HEK293 (cell line): ENCODE measurements at regions not wholly inside any gene's neighbourhood (a gene's known extent, or its start where the extent isn't known, plus 50 kb on each side); places are given as distances from the start of the nearest gene placed in this dataset.

Source experiments
- CTCF ChIA-PET: fragments of 350-600 bp; formaldehyde crosslinking; extraction: SDS; loops from one replicate; lab custom pipeline; 2021; ENCODE audit warnings: antibody characterized with exemption; lab: Yijun Ruan, JAX
- POLR2A ChIA-PET: fragments of 300-600 bp; formaldehyde crosslinking; extraction: SDS; loops from one replicate; lab custom pipeline; 2020; ENCODE audit warnings: antibody characterized with exemption, inconsistent platforms; lab: Yijun Ruan, JAX
- H3K27ac ChIP-seq: fragments of 200-500 bp; sonication (Bioruptor generic); 2 replicates; pipeline ENCODE4 v1.5.1; 2014; ENCODE audit warnings: low read depth, low read length, control low read depth, inconsistent platforms; ENCODE audit errors: extremely low read depth
- H3K36me3 ChIP-seq, 2 experiments: fragments of 200-500 bp in 1 of 2; sonication (Bioruptor generic) in 1 of 2; 1 replicate in 1 of 2; 2 replicates in 1 of 2; pipeline ENCODE4 v1.5.1; 2014 to 2017; ENCODE audit warnings: inconsistent platforms in 2 of 2, low read length in 2 of 2; ENCODE audit not compliant: control insufficient read depth in 2 of 2, insufficient read depth in 1 of 2
- H3K4me1 ChIP-seq: fragments of 200-500 bp; sonication (Bioruptor generic); 2 replicates; pipeline ENCODE4 v1.5.1; 2014; ENCODE audit warnings: mild to moderate bottlenecking, low read length, inconsistent platforms; ENCODE audit not compliant: control insufficient read depth, insufficient read depth
- H3K4me3 ChIP-seq: 2 replicates; pipeline ENCODE4 v1.5.1; 2011; ENCODE audit warnings: low read depth, mild to moderate bottlenecking, control low read depth, low read length, moderate library complexity
- H3K9me3 ChIP-seq: fragments of 200-500 bp; sonication (Bioruptor generic); 2 replicates; pipeline ENCODE4 v1.5.1; 2014; ENCODE audit warnings: low read depth, low read length, inconsistent platforms; ENCODE audit not compliant: control insufficient read depth, insufficient read depth
- HOXD13 ChIP-seq: sonication (generic); formaldehyde crosslinking; IDR thresholded peaks from 2 replicates; pipeline ENCODE4 v1.8.0; 2022; ENCODE audit warnings: missing genetic modification reagents, borderline replicate concordance
- KLF1 ChIP-seq: fragments of 450-650 bp; formaldehyde crosslinking; IDR thresholded peaks from 2 replicates; pipeline ENCODE4 v1.5.1; 2016; ENCODE audit warnings: missing biosample characterization, missing genetic modification characterization
- MEIS1 ChIP-seq: sonication (generic); formaldehyde crosslinking; IDR thresholded peaks from 2 replicates; pipeline ENCODE4 v1.8.1; 2022; ENCODE audit warnings: missing genetic modification reagents, mild to moderate bottlenecking, borderline replicate concordance
- MYNN ChIP-seq: fragments of 450-650 bp; formaldehyde crosslinking; IDR thresholded peaks from 2 replicates; pipeline ENCODE4 v1.5.1; 2016; ENCODE audit warnings: missing biosample characterization, missing genetic modification characterization, borderline replicate concordance
- YY2 ChIP-seq: fragments of 450-650 bp; formaldehyde crosslinking; IDR thresholded peaks from 2 replicates; pipeline ENCODE4 v1.5.1; 2016; ENCODE audit warnings: missing biosample characterization, missing genetic modification characterization
- ZBTB20 ChIP-seq: fragments of 450-650 bp; formaldehyde crosslinking; IDR thresholded peaks from 2 replicates; pipeline ENCODE4 v1.5.1; 2016; ENCODE audit warnings: missing biosample characterization, missing genetic modification characterization
- ZFP3 ChIP-seq: fragments of 450-650 bp; formaldehyde crosslinking; IDR thresholded peaks from 2 replicates; pipeline ENCODE4 v1.5.1; 2016; ENCODE audit warnings: low read depth, missing biosample characterization, missing genetic modification characterization
- ZNF138 ChIP-seq: fragments of 450-650 bp; formaldehyde crosslinking; IDR thresholded peaks from 2 replicates; pipeline ENCODE4 v1.5.1; 2016; ENCODE audit warnings: missing biosample characterization, missing genetic modification characterization, borderline replicate concordance
- ZNF19 ChIP-seq: fragments of 450-650 bp; formaldehyde crosslinking; IDR thresholded peaks from 2 replicates; pipeline ENCODE4; 2016; ENCODE audit warnings: missing biosample characterization, missing genetic modification characterization, low read depth
- ZNF23 ChIP-seq: fragments of 450-650 bp; formaldehyde crosslinking; IDR thresholded peaks from 2 replicates; pipeline ENCODE4 v1.5.1; 2016; ENCODE audit warnings: missing biosample characterization, missing genetic modification characterization, borderline replicate concordance
- ZNF24 ChIP-seq: fragments of 450-650 bp; formaldehyde crosslinking; IDR thresholded peaks from 2 replicates; pipeline ENCODE4 v1.5.1; 2016; ENCODE audit warnings: missing biosample characterization, missing genetic modification characterization
- ZNF404 ChIP-seq: fragments of 450-650 bp; formaldehyde crosslinking; IDR thresholded peaks from 2 replicates; pipeline ENCODE4 v1.5.1; 2017; ENCODE audit warnings: missing biosample characterization, missing genetic modification characterization
- ZNF423 ChIP-seq: fragments of 450-650 bp; formaldehyde crosslinking; IDR thresholded peaks from 2 replicates; pipeline ENCODE4 v1.5.1; 2016; ENCODE audit warnings: missing biosample characterization, missing genetic modification characterization
- ZNF560 ChIP-seq: fragments of 450-650 bp; formaldehyde crosslinking; IDR thresholded peaks from 2 replicates; pipeline ENCODE4 v1.5.1; 2017; ENCODE audit warnings: missing biosample characterization, missing genetic modification characterization, borderline replicate concordance
- ZNF561 ChIP-seq: fragments of 450-650 bp; IDR thresholded peaks from 2 replicates; pipeline ENCODE4 v1.5.1; 2018; ENCODE audit warnings: missing biosample characterization, missing genetic modification characterization, borderline replicate concordance
- ZNF791 ChIP-seq: fragments of 450-650 bp; formaldehyde crosslinking; IDR thresholded peaks from 2 replicates; pipeline ENCODE4 v1.5.1; 2016; ENCODE audit warnings: missing biosample characterization, missing genetic modification characterization
- TF ChIP-seq, protein P1 (sequence below): fragments of 450-650 bp; formaldehyde crosslinking; IDR thresholded peaks from 2 replicates; pipeline ENCODE4 v1.5.1; 2016; ENCODE audit warnings: missing biosample characterization, missing genetic modification characterization
- TF ChIP-seq, protein P2 (sequence below): fragments of 450-650 bp; formaldehyde crosslinking; IDR thresholded peaks from 2 replicates; pipeline ENCODE4 v1.5.1; 2016; ENCODE audit warnings: missing biosample characterization, missing genetic modification characterization, borderline replicate concordance
- TF ChIP-seq, protein P3 (sequence below): fragments of 450-650 bp; formaldehyde crosslinking; IDR thresholded peaks from 2 replicates; pipeline ENCODE4 v1.5.1; 2016; ENCODE audit warnings: missing biosample characterization, missing genetic modification characterization
- TF ChIP-seq, protein P4 (sequence below): fragments of 450-650 bp; formaldehyde crosslinking; IDR thresholded peaks from 2 replicates; pipeline ENCODE4; 2016; ENCODE audit warnings: missing biosample characterization, missing genetic modification characterization
- TF ChIP-seq, protein P5 (sequence below): sonication (generic); formaldehyde crosslinking; IDR thresholded peaks from 2 replicates; pipeline ENCODE4 v1.8.1; 2022; ENCODE audit warnings: mild to moderate bottlenecking, moderate library complexity, missing genetic modification reagents
- TF ChIP-seq, protein P6 (sequence below): fragments of 450-650 bp; formaldehyde crosslinking; IDR thresholded peaks from 2 replicates; pipeline ENCODE4 v1.5.1; 2016; ENCODE audit warnings: missing biosample characterization, missing genetic modification characterization, borderline replicate concordance

DNA sequence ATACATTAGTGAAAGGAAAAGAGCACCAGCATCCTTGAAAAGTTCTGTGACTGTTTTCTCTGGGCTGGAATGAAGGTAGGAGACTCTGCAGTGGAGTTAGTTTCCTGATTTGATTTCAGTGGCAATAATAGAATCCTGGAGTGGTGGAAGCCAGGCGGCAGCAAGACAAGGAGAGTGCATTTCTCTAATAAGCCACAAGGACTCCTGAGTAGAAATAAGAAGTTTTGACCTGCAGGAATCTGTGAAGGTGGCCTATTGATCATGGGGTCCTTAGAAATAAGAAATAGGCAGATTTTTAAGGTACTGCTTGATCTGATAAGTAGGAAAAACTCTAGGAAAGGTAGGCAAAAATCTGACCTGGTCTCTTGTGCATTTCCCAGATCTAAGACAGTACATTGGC lies 68.4 kb upstream of the ELOVL5 start:
- no peaks in the 10 kb centered on the region for H3K4me1 ChIP-seq
- no peaks in the 10 kb centered on the region for H3K36me3 ChIP-seq
- TF ChIP-seq, protein P1, sequence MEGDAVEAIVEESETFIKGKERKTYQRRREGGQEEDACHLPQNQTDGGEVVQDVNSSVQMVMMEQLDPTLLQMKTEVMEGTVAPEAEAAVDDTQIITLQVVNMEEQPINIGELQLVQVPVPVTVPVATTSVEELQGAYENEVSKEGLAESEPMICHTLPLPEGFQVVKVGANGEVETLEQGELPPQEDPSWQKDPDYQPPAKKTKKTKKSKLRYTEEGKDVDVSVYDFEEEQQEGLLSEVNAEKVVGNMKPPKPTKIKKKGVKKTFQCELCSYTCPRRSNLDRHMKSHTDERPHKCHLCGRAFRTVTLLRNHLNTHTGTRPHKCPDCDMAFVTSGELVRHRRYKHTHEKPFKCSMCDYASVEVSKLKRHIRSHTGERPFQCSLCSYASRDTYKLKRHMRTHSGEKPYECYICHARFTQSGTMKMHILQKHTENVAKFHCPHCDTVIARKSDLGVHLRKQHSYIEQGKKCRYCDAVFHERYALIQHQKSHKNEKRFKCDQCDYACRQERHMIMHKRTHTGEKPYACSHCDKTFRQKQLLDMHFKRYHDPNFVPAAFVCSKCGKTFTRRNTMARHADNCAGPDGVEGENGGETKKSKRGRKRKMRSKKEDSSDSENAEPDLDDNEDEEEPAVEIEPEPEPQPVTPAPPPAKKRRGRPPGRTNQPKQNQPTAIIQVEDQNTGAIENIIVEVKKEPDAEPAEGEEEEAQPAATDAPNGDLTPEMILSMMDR (tag by site-specific recombination), result no peak
- TF ChIP-seq KLF1 (tag by site-specific recombination), result no peak
- TF ChIP-seq HOXD13, result no peak
- TF ChIP-seq, protein P2, sequence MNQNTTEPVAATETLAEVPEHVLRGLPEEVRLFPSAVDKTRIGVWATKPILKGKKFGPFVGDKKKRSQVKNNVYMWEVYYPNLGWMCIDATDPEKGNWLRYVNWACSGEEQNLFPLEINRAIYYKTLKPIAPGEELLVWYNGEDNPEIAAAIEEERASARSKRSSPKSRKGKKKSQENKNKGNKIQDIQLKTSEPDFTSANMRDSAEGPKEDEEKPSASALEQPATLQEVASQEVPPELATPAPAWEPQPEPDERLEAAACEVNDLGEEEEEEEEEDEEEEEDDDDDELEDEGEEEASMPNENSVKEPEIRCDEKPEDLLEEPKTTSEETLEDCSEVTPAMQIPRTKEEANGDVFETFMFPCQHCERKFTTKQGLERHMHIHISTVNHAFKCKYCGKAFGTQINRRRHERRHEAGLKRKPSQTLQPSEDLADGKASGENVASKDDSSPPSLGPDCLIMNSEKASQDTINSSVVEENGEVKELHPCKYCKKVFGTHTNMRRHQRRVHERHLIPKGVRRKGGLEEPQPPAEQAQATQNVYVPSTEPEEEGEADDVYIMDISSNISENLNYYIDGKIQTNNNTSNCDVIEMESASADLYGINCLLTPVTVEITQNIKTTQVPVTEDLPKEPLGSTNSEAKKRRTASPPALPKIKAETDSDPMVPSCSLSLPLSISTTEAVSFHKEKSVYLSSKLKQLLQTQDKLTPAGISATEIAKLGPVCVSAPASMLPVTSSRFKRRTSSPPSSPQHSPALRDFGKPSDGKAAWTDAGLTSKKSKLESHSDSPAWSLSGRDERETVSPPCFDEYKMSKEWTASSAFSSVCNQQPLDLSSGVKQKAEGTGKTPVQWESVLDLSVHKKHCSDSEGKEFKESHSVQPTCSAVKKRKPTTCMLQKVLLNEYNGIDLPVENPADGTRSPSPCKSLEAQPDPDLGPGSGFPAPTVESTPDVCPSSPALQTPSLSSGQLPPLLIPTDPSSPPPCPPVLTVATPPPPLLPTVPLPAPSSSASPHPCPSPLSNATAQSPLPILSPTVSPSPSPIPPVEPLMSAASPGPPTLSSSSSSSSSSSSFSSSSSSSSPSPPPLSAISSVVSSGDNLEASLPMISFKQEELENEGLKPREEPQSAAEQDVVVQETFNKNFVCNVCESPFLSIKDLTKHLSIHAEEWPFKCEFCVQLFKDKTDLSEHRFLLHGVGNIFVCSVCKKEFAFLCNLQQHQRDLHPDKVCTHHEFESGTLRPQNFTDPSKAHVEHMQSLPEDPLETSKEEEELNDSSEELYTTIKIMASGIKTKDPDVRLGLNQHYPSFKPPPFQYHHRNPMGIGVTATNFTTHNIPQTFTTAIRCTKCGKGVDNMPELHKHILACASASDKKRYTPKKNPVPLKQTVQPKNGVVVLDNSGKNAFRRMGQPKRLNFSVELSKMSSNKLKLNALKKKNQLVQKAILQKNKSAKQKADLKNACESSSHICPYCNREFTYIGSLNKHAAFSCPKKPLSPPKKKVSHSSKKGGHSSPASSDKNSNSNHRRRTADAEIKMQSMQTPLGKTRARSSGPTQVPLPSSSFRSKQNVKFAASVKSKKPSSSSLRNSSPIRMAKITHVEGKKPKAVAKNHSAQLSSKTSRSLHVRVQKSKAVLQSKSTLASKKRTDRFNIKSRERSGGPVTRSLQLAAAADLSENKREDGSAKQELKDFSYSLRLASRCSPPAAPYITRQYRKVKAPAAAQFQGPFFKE (tag by site-specific recombination), result no peak
- TF ChIP-seq ZNF791 (tag by site-specific recombination), result no peak
- no peak for TF ChIP-seq ZFP3 (tag by site-specific recombination)
- TF ChIP-seq MYNN (tag by site-specific recombination), result no peak
- no peak for TF ChIP-seq ZNF23 (tag by site-specific recombination)
- TF ChIP-seq, protein P3, sequence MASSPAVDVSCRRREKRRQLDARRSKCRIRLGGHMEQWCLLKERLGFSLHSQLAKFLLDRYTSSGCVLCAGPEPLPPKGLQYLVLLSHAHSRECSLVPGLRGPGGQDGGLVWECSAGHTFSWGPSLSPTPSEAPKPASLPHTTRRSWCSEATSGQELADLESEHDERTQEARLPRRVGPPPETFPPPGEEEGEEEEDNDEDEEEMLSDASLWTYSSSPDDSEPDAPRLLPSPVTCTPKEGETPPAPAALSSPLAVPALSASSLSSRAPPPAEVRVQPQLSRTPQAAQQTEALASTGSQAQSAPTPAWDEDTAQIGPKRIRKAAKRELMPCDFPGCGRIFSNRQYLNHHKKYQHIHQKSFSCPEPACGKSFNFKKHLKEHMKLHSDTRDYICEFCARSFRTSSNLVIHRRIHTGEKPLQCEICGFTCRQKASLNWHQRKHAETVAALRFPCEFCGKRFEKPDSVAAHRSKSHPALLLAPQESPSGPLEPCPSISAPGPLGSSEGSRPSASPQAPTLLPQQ (tag by site-specific recombination), result no peak
- no peak for TF ChIP-seq ZNF19 (tag by site-specific recombination)
- TF ChIP-seq, protein P4, sequence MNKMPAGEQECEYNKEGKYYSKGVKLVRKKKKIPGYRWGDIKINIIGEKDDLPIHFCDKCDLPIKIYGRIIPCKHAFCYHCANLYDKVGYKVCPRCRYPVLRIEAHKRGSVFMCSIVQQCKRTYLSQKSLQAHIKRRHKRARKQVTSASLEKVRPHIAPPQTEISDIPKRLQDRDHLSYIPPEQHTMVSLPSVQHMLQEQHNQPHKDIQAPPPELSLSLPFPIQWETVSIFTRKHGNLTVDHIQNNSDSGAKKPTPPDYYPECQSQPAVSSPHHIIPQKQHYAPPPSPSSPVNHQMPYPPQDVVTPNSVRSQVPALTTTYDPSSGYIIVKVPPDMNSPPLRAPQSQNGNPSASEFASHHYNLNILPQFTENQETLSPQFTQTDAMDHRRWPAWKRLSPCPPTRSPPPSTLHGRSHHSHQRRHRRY, result no peak
- TF ChIP-seq ZBTB20 (tag by site-specific recombination), result no peak
- no peak for TF ChIP-seq ZNF138 (tag by site-specific recombination)
- TF ChIP-seq YY2 (tag by site-specific recombination), result no peak
- no peak for TF ChIP-seq ZNF404
- no peak for TF ChIP-seq ZNF24 (tag by site-specific recombination)
- no peak overlapping the region for H3K27ac ChIP-seq
- no peak overlapping the region for H3K4me3 ChIP-seq
- H3K9me3 ChIP-seq, result no peaks in the 10 kb centered on the region
- ChIA-PET POLR2A (no interaction called here), CTCF (no interaction called here)

DNA sequence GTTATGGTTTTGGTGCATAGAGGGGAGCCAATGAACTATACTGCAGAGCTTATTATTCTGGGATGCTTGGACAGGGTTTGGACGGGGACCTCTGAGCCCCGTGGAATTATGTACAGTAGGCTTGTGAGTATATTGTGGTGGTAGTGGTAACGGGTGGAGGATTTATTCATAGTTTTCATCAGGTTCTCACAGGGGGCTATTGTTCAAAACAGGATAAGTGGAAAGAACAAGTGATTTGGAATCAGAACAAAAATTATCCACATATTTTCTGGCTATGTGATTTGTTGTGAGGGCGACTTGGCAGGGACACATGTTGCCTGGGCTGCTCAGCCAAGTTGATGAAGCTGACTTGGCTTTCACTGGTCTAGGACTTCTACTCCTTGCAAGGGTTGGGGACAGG lies 64.6 kb upstream of the ELOVL5 start:
- POLR2A ChIA-PET, result no interaction called here
- H3K4me3 ChIP-seq, result no peak overlapping the region
- no peaks in the 10 kb centered on the region for H3K36me3 ChIP-seq
- H3K27ac ChIP-seq, result no peak overlapping the region
- CTCF ChIA-PET, result interaction anchor here (0.6 to 1.0 kb wide), 2 partner anchors 24 to 1319 kb away, joined by 3 to 6 read pairs; no protein-coding TSS in a partner anchor
- H3K9me3 ChIP-seq, result no peaks in the 10 kb centered on the region
- no peaks in the 10 kb centered on the region for H3K4me1 ChIP-seq
- TF ChIP-seq ZNF423 (no peak), MEIS1 (CRISPR knock-in tag) (no peak), ZNF561 (no peak), ZNF560 (no peak)
- TF ChIP-seq, protein P5, sequence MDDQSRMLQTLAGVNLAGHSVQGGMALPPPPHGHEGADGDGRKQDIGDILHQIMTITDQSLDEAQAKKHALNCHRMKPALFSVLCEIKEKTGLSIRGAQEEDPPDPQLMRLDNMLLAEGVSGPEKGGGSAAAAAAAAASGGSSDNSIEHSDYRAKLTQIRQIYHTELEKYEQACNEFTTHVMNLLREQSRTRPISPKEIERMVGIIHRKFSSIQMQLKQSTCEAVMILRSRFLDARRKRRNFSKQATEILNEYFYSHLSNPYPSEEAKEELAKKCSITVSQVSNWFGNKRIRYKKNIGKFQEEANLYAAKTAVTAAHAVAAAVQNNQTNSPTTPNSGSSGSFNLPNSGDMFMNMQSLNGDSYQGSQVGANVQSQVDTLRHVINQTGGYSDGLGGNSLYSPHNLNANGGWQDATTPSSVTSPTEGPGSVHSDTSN (CRISPR knock-in tag), result no peak
- TF ChIP-seq, protein P6, sequence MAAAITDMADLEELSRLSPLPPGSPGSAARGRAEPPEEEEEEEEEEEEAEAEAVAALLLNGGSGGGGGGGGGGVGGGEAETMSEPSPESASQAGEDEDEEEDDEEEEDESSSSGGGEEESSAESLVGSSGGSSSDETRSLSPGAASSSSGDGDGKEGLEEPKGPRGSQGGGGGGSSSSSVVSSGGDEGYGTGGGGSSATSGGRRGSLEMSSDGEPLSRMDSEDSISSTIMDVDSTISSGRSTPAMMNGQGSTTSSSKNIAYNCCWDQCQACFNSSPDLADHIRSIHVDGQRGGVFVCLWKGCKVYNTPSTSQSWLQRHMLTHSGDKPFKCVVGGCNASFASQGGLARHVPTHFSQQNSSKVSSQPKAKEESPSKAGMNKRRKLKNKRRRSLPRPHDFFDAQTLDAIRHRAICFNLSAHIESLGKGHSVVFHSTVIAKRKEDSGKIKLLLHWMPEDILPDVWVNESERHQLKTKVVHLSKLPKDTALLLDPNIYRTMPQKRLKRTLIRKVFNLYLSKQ, result no peak
